GM12891 (cell line): ENCODE measurements at regions not wholly inside any gene's neighbourhood (a gene's known extent, or its start where the extent isn't known, plus 50 kb on each side); places are given as distances from the start of the nearest gene placed in this dataset.

Experiments
- DNase-seq: peaks from one replicate; pipeline ENCODE4 v3.0.0; 2011; ENCODE audit warnings: low spot score; ENCODE audit not compliant: insufficient read length
- FAIRE-seq: peaks from 2 replicates; lab custom pipeline; 2011; peaks lifted over from hg19 to GRCh38; lab: Jason Lieb, UNC
- PAX5 ChIP-seq: IDR thresholded peaks from 2 replicates; pipeline ENCODE4 v1.6.1; 2011; ENCODE audit warnings: low read length, moderate library complexity, mild to moderate bottlenecking; ENCODE audit not compliant: insufficient read depth, severe bottlenecking
- POLR2A ChIP-seq: IDR thresholded peaks from 2 replicates; pipeline ENCODE4 v1.6.1; 2011; ENCODE audit warnings: low read depth, low read length, control low read depth
- POLR2AphosphoS5 ChIP-seq: IDR thresholded peaks from 2 replicates; pipeline ENCODE4 v1.6.1; 2011; ENCODE audit warnings: low read depth, low read length, control low read depth
- POU2F2 ChIP-seq: IDR thresholded peaks from 2 replicates; pipeline ENCODE4 v1.6.1; 2011; ENCODE audit warnings: low read depth, mild to moderate bottlenecking, control low read depth, low read length, moderate library complexity
- SPI1 ChIP-seq: IDR thresholded peaks from 2 replicates; pipeline ENCODE4 v1.6.1; 2011; ENCODE audit warnings: low read depth, low read length, control low read depth
- TAF1 ChIP-seq: IDR thresholded peaks from 2 replicates; pipeline ENCODE4 v1.6.1; 2011; ENCODE audit warnings: low read depth, low read length, control low read depth

- DNase-seq (no peak), FAIRE-seq (no peak)
- TF ChIP-seq TAF1 (no peak), PAX5 (no peak), SPI1 (no peak), POLR2AphosphoS5 (no peak), POU2F2 (no peak), POLR2A (no peak)
Measured at GRCh38 chr15:97547381-97547780, 413.1 kb upstream of the ARRDC4 start.

GRCh38 chr15:97561529-97561928, 399.0 kb upstream of the ARRDC4 start:
- DNase-seq (no peak), FAIRE-seq (peak; percentile 60)
- no peak for TF ChIP-seq PAX5
- TF ChIP-seq SPI1, result peak; percentile 97

- FAIRE-seq (no peak), DNase-seq (no peak)
- no peak for TF ChIP-seq PAX5
- no peak for TF ChIP-seq POLR2A
- TF ChIP-seq SPI1, result no peak
- TF ChIP-seq POLR2AphosphoS5, result no peak
- no peak for TF ChIP-seq POU2F2
- TF ChIP-seq TAF1, result no peak
Measured at GRCh38 chr15:97563516-97563915, 397.0 kb upstream of the ARRDC4 start.

GRCh38 chr15:97566961-97567360, 393.5 kb upstream of the ARRDC4 start:
- FAIRE-seq (no peak), DNase-seq (no peak)
- no peak for TF ChIP-seq POU2F2
- TF ChIP-seq POLR2A, result no peak
- no peak for TF ChIP-seq POLR2AphosphoS5
- TF ChIP-seq SPI1, result no peak
- no peak for TF ChIP-seq PAX5
- TF ChIP-seq TAF1, result no peak

- TF ChIP-seq POU2F2 (no peak), TAF1 (no peak), SPI1 (no peak), POLR2A (no peak), POLR2AphosphoS5 (no peak), PAX5 (no peak)
- DNase-seq, result no peak
- no peak for FAIRE-seq
Measured at GRCh38 chr15:97567411-97567810, 393.1 kb upstream of the ARRDC4 start.

GRCh38 chr15:97576929-97577645, 383.4 kb upstream of the ARRDC4 start:
- no peak for DNase-seq
- no peak for FAIRE-seq
- TF ChIP-seq POLR2A (no peak), TAF1 (no peak), PAX5 (no peak), POLR2AphosphoS5 (no peak), POU2F2 (no peak), SPI1 (no peak)

- DNase-seq (no peak), FAIRE-seq (no peak)
Measured at GRCh38 chr15:97585408-97585807, 375.1 kb upstream of the ARRDC4 start.

GRCh38 chr15:97592778-97593177, 367.7 kb upstream of the ARRDC4 start:
- no peak for DNase-seq
- FAIRE-seq, result no peak
- TF ChIP-seq PAX5 (no peak), POLR2AphosphoS5 (no peak), SPI1 (no peak), POU2F2 (no peak), POLR2A (no peak), TAF1 (no peak)

More at GRCh38 chr15:97585408-97585807, 375.1 kb upstream of the ARRDC4 start:
- TF ChIP-seq POU2F2, result no peak
- no peak for TF ChIP-seq PAX5
- no peak for TF ChIP-seq SPI1
- no peak for TF ChIP-seq TAF1
- no peak for TF ChIP-seq POLR2A
- TF ChIP-seq POLR2AphosphoS5, result no peak

- DNase-seq (no peak), FAIRE-seq (no peak)
Measured at GRCh38 chr15:97597801-97598200, 362.7 kb upstream of the ARRDC4 start.

GRCh38 chr15:97598353-97598798, 362.1 kb upstream of the ARRDC4 start:
- no peak for FAIRE-seq
- TF ChIP-seq POU2F2, result no peak
- no peak for TF ChIP-seq TAF1
- TF ChIP-seq POLR2A, result no peak
- no peak for TF ChIP-seq PAX5
- TF ChIP-seq SPI1, result no peak
- no peak for TF ChIP-seq POLR2AphosphoS5
- no peak for DNase-seq

More at GRCh38 chr15:97597801-97598200, 362.7 kb upstream of the ARRDC4 start:
- no peak for TF ChIP-seq TAF1
